Spleen (tissue), 7 donors: ENCODE measurements at regions not wholly inside any gene's neighbourhood (a gene's known extent, or its start where the extent isn't known, plus 50 kb on each side); places are given as distances from the start of the nearest gene placed in this dataset.

Experiments used
- POLR2A ChIP-seq, 3 donors: fragments of 450-650 bp; IDR thresholded peaks; one replicate each; pipeline ENCODE4 v1.5.1; 2017; ENCODE audit warnings: antibody characterized with exemption in 3 of 3, mild to moderate bottlenecking in 1 of 3
- POLR2AphosphoS5 ChIP-seq, 3 donors: sonication (generic); formaldehyde crosslinking; IDR thresholded peaks; one replicate each; pipeline ENCODE4 v1.5.1; 2017; ENCODE audit warnings: antibody characterized with exemption in 3 of 3
- TF ChIP-seq, protein P1 (sequence below), 11 experiments: fragments of 200-600 bp in 7 of 11; fragments of 450-650 bp in 4 of 11; sonication (generic) in 4 of 11; IDR thresholded peaks in 8 of 11; conservative IDR thresholded peaks in 3 of 11; 1 replicate in 7 of 11; 2 replicates in 4 of 11; pipeline versions ENCODE4 v1.4.0 to v1.8.0; 2016 to 2021; ENCODE audit warnings: antibody characterized with exemption in 11 of 11, inconsistent platforms in 4 of 11, mild to moderate bottlenecking in 1 of 11
- donor health status: DM: no; HTN: no; CAD: no; lungs with moderate emphysema.
- donor health status: DM: no; HTN: no; CAD: no.
- donor health status: DM: no; HTN: no; CAD: no.

GRCh38 chr6:113414511-113414910 is 442.6 kb upstream of the MARCKS start:
- TF ChIP-seq, protein P1, sequence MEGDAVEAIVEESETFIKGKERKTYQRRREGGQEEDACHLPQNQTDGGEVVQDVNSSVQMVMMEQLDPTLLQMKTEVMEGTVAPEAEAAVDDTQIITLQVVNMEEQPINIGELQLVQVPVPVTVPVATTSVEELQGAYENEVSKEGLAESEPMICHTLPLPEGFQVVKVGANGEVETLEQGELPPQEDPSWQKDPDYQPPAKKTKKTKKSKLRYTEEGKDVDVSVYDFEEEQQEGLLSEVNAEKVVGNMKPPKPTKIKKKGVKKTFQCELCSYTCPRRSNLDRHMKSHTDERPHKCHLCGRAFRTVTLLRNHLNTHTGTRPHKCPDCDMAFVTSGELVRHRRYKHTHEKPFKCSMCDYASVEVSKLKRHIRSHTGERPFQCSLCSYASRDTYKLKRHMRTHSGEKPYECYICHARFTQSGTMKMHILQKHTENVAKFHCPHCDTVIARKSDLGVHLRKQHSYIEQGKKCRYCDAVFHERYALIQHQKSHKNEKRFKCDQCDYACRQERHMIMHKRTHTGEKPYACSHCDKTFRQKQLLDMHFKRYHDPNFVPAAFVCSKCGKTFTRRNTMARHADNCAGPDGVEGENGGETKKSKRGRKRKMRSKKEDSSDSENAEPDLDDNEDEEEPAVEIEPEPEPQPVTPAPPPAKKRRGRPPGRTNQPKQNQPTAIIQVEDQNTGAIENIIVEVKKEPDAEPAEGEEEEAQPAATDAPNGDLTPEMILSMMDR (IDR thresholded peaks at IDR 0.05 in 8 of 11, conservative IDR thresholded peaks at IDR 0.05 in 3 of 11), result peak in 4 of 11 experiments; percentile 22 to 44 (median 40)
- no peak for TF ChIP-seq POLR2A (IDR thresholded peaks at IDR 0.05)
- TF ChIP-seq POLR2AphosphoS5 (IDR thresholded peaks at IDR 0.05), result no peak
